Tibial nerve (tissue), 4 donors: ENCODE measurements at regions not wholly inside any gene's neighbourhood (a gene's known extent, or its start where the extent isn't known, plus 50 kb on each side); places are given as distances from the start of the nearest gene placed in this dataset.

Experiments
- DNase-seq, 2 donors: peaks; one replicate each; pipeline ENCODE4 v3.0.0-alpha.2; 2019; ENCODE audit warnings: low spot score in 2 of 2
- H3K27ac ChIP-seq, 4 donors: fragments of 200-600 bp; sonication (generic) in 3 of 4; one replicate each; pipeline ENCODE4 v1.5.1; 2017 to 2019; ENCODE audit warnings: mild to moderate bottlenecking in 1 of 4
- H3K27me3 ChIP-seq, 2 donors: fragments of 200-600 bp; sonication (generic) in 1 of 2; one replicate each; pipeline versions ENCODE4 v1.5.1 to v1.6.0; 2017 to 2019
- H3K36me3 ChIP-seq, 3 donors: fragments of 200-600 bp; sonication (generic); one replicate each; pipeline ENCODE4 v1.5.1; 2018 to 2019
- H3K4me1 ChIP-seq, 4 donors: fragments of 200-600 bp; sonication (generic) in 3 of 4; one replicate each; pipeline ENCODE4 v1.5.1; 2017 to 2019
- H3K4me3 ChIP-seq, 4 donors: fragments of 200-600 bp; sonication (generic) in 3 of 4; one replicate each; pipeline ENCODE4 v1.5.1; 2017 to 2019; ENCODE audit warnings: mild to moderate bottlenecking in 1 of 4, moderate library complexity in 1 of 4
- H3K9me3 ChIP-seq, 4 donors: fragments of 200-600 bp; sonication (generic) in 3 of 4; one replicate each; pipeline ENCODE4 v1.5.1; 2017 to 2019
- CTCF ChIP-seq, 5 experiments: fragments of 200-600 bp in 3 of 5; fragments of 450-650 bp in 2 of 5; sonication (generic) in 3 of 5; IDR thresholded peaks; one replicate each; pipeline ENCODE4 v1.5.1; 2016 to 2019; ENCODE audit warnings: antibody characterized with exemption in 5 of 5, mild to moderate bottlenecking in 3 of 5, moderate library complexity in 2 of 5
- EP300 ChIP-seq, 2 donors: sonication (generic); formaldehyde crosslinking; IDR thresholded peaks; one replicate each; pipeline ENCODE4 v1.6.1; 2017; ENCODE audit warnings: antibody characterized with exemption in 2 of 2, mild to moderate bottlenecking in 1 of 2
- POLR2A ChIP-seq, 2 donors: fragments of 450-650 bp; IDR thresholded peaks; one replicate each; pipeline ENCODE4 v1.6.1; 2017; ENCODE audit warnings: antibody characterized with exemption in 2 of 2, mild to moderate bottlenecking in 2 of 2, moderate library complexity in 2 of 2
- WGBS, 2 donors: methylation state at CpG; one replicate each; pipeline ENCODE4 v1.1.5; 2018; 5-methylcytosine and 5-hydroxymethylcytosine counted together

GRCh38 chr2:59391896-59392295, 1150.8 kb upstream of the FANCL start:
- H3K36me3 ChIP-seq = no peaks in the 10 kb centered on the region
- H3K27ac ChIP-seq = no peak overlapping the region
- TF ChIP-seq CTCF (IDR thresholded peaks at IDR 0.05) (no peak), POLR2A (IDR thresholded peaks at IDR 0.05) (no peak), EP300 (IDR thresholded peaks at IDR 0.05) (no peak)
- WGBS, 2 donors = 90 to 94% methylated on average over 2 of the region's 2 CpGs
- H3K27me3 ChIP-seq = no peaks in the 10 kb centered on the region
- H3K4me3 ChIP-seq = no peak overlapping the region
- no peak for DNase-seq
- H3K9me3 ChIP-seq = no peaks in the 10 kb centered on the region
- no peaks in the 10 kb centered on the region for H3K4me1 ChIP-seq

- TF ChIP-seq CTCF (IDR thresholded peaks at IDR 0.05) (no peak), EP300 (IDR thresholded peaks at IDR 0.05) (no peak), POLR2A (IDR thresholded peaks at IDR 0.05) (no peak)
- H3K9me3 ChIP-seq = no peaks in the 10 kb centered on the region
- DNase-seq = no peak
- no peaks in the 10 kb centered on the region for H3K4me1 ChIP-seq
- H3K27ac ChIP-seq = no peak overlapping the region
- no peaks in the 10 kb centered on the region for H3K27me3 ChIP-seq
- 83 to 92% methylated on average over 2 of the region's 2 CpGs for WGBS, 2 donors
- H3K4me3 ChIP-seq = no peak overlapping the region
- no peaks in the 10 kb centered on the region for H3K36me3 ChIP-seq
Measured at GRCh38 chr2:59390581-59390980, 1149.5 kb upstream of the FANCL start.

GRCh38 chr2:59389240-59389639, 1148.1 kb upstream of the FANCL start:
- WGBS, 2 donors = 17% methylated on average over 1 of the region's 1 CpG
- no peak for DNase-seq
- H3K27ac ChIP-seq = no peak overlapping the region
- no peaks in the 10 kb centered on the region for H3K36me3 ChIP-seq
- no peak overlapping the region for H3K4me3 ChIP-seq
- no peaks in the 10 kb centered on the region for H3K9me3 ChIP-seq
- TF ChIP-seq EP300 (IDR thresholded peaks at IDR 0.05) = no peak
- no peak for TF ChIP-seq POLR2A (IDR thresholded peaks at IDR 0.05)
- TF ChIP-seq CTCF (IDR thresholded peaks at IDR 0.05) = no peak
- H3K4me1 ChIP-seq = no peaks in the 10 kb centered on the region
- H3K27me3 ChIP-seq = no peaks in the 10 kb centered on the region

- Histone ChIP-seq H3K27me3 (no peaks in the 10 kb centered on the region), H3K4me3 (no peak overlapping the region), H3K4me1 (no peaks in the 10 kb centered on the region), H3K9me3 (no peaks in the 10 kb centered on the region), H3K36me3 (no peaks in the 10 kb centered on the region), H3K27ac (no peak overlapping the region)
- no peak for TF ChIP-seq EP300 (IDR thresholded peaks at IDR 0.05)
- no peak for TF ChIP-seq POLR2A (IDR thresholded peaks at IDR 0.05)
- no peak for TF ChIP-seq CTCF (IDR thresholded peaks at IDR 0.05)
- WGBS, 2 donors = 92 to 93% methylated on average over 10 of the region's 10 CpGs
- no peak for DNase-seq
Measured at GRCh38 chr2:59385971-59386370, 1144.8 kb upstream of the FANCL start.

- no peak overlapping the region for H3K4me3 ChIP-seq
- no peaks in the 10 kb centered on the region for H3K36me3 ChIP-seq
- no peaks in the 10 kb centered on the region for H3K4me1 ChIP-seq
- H3K27me3 ChIP-seq = no peaks in the 10 kb centered on the region
- no peak overlapping the region for H3K27ac ChIP-seq
- TF ChIP-seq EP300 (IDR thresholded peaks at IDR 0.05) (no peak), POLR2A (IDR thresholded peaks at IDR 0.05) (no peak), CTCF (IDR thresholded peaks at IDR 0.05) (no peak)
- H3K9me3 ChIP-seq = peaks cover 0 to 5% (median 0%) of the 10 kb centered on the region in 4 donors
- 43 to 50% methylated on average over 1 of the region's 1 CpG for WGBS, 2 donors
- no peak for DNase-seq
Measured at GRCh38 chr2:59383473-59383872, 1142.3 kb upstream of the FANCL start.
